ENCODE measurements at regions not wholly inside any gene's neighbourhood (a gene's known extent, or its start where the extent isn't known, plus 50 kb on each side); places are given as distances from the start of the nearest gene placed in this dataset.

DNA sequence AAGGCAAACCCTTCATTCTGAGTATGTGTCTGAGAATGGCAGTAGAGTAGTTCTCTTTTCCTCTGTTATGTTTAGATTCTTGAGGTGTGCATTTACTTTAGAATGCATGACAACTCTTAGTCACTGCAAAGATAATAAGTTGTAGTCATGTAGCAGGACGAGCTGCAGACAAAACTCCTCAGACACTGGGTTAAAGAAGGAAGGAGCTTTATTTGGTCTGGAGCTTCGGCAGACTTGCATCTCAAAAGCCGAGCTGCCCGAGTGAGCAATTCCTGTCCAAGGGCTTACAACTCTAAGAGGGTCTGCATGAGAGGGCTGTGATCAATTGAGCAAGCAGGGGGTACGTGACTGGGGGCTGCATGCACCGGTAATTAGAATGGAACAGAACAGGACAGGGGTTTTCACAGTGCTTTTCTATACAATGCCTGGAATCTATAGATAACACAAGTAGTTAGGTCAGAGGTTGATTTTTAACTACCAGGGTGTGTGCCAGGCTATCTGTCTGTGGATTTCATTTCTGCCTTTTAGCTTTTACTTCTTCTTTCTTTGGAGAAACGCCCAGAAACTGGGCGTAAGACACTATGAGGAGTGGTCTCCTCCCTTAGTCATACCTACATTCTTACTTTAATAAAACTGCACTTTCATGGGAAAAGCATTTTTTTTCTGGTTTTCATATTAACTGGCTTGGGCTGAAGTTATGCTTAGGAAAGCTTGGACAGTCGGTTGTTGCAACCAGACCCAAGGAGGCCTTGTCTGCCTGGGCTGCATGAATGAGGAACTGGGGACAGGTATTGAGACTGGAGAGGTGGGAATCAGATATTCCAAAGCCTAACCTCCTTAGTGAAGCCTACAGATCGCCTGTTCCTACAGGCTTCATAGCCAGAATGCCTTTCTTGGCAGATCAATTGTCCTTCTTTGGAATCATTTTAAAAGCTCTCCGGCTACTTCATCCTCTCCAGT, 115.1 kb downstream of the RHOU start:
- no peak for DNase-seq

DNA sequence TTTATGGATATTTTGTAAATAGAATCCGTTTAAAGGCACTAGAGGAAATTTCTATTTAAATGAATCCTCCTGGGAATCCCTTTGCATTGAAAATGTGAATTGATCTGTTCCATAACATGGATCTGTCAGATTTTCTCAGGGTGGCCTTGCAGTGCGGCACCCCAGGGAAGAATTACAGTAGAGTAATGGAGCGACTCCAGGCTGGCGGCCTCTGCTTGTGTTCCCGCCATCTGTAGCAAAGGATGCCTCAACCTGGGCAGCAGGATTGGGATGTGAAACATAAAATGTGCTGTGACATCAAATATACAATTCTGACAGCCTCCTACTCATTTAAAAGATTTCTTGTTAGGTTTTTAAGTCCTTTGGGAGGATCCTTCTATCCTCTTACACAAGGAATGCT, 115.9 kb downstream of the RHOU start:
- DNase-seq = no peak

- no peak for DNase-seq
These were observed 116.3 kb downstream of the RHOU start for GRCh38 chr1:228851618-228852017.

- no peak for DNase-seq
These were observed 116.7 kb downstream of the RHOU start for GRCh38 chr1:228852024-228852423.

- no peak for DNase-seq
These were observed 117.3 kb downstream of the RHOU start for GRCh38 chr1:228852511-228853088.

GRCh38 chr1:228853191-228853590, 117.9 kb downstream of the RHOU start:
- no peak for DNase-seq

DNA sequence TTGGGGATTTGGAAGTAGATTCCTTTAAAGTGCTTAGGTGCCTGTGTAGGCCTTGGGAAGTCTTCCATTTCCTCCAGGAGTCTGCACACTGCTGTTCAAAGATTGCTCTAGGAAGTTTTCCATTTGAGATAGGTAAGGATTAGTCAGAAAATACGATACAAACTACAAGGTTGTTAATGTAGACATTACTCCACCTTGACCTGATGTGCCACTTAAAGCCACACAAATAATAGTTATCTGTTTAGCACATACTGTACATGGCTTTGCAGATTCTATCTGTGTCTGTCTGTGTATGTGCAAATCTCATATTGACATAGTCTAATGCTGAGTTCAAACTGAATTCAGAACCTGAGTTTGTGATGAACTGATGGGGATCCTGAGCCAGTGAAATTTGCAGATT, 118.4 kb downstream of the RHOU start:
- no peak for DNase-seq

DNA sequence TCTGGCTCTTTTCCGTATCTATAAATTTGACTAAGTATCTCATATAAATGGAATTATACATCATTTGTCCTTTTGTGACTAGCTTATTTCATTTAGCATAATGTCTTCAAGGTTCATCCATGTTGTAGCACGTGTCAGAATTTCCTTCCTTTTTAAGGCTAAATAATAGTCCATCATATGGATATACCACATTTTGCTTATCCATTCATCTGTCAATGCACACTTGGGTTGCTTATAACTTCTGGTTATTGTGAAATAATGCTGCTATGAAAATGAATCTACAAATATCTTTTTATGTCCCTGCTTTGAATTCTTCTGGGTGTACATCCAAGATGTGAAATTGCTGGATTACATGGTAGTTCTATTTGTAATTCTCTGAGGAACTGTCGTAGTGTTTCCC, 119.6 kb downstream of the RHOU start:
- no peak for DNase-seq

- no peak for DNase-seq
These were observed 122.3 kb downstream of the RHOU start for GRCh38 chr1:228857611-228858010.

- DNase-seq = no peak
These were observed 125.9 kb downstream of the RHOU start for GRCh38 chr1:228860911-228861831.

- no peak for DNase-seq
These were observed 126.5 kb downstream of the RHOU start for GRCh38 chr1:228861832-228862180.

GRCh38 chr1:228862542-228863505, 127.5 kb downstream of the RHOU start:
- no peak for DNase-seq

DNA sequence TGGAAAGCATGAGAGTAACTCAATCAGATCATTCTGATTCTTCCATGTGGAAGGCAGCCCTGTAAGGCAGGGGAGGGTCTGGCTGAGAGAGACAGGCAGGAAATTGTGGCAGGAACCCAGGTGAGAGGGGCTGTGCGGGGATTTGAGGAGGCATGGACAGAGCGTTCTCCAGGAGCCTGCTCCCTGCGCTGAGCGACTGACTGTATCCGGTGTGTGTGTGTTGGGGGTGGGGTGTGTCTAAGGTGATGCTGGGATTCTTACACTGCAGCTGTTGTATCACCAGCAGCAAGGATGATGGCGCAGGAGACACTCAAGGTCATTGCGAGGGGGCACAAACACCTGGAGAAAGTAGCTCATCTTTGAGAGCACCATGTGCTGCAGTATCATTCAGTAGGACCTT, 128.5 kb downstream of the RHOU start:
- DNase-seq = no peak

GRCh38 chr1:228865627-228866330, 130.5 kb downstream of the RHOU start:
- DNase-seq = no peak

GRCh38 chr1:228866468-228866867, 131.2 kb downstream of the RHOU start:
- DNase-seq = no peak

DNA sequence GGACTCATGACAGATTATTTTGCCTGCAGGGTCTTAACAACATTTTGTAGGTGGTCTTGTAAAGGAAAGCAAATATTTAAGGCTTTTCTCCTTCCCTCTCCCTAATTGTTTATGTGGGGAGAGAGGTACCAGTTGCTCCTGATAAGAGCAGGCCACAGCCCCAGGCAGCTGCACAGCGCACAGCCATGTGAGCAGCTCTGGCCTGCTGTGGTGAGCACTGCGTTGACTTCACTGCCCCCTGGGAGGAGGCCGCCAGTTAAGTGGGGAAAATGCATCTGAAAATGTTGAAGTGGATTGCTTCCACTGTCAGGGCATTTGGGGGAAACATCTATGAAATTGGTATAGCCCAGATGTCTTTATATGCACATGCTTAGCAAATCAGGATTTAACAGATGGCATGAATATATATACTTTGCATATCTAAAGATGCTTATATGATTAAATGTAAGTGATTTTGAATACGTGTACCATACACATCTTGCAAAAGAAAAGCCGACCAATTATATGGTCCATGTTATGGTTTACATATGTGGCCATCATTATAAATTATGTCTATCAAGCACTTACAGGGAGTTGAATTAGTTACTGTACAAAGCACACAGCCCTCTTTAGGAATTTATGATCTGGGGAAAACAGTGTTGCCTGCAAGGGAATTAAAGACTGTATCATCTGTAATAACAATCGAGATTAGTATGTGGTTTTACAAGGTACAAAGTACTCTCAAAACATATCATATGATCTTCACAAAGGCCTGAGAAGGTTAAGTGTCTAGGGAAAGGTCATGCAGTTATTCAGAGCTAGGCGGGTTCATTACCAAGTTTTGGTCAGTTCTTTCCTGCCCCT, 132.1 kb downstream of the RHOU start:
- DNase-seq = no peak

DNA sequence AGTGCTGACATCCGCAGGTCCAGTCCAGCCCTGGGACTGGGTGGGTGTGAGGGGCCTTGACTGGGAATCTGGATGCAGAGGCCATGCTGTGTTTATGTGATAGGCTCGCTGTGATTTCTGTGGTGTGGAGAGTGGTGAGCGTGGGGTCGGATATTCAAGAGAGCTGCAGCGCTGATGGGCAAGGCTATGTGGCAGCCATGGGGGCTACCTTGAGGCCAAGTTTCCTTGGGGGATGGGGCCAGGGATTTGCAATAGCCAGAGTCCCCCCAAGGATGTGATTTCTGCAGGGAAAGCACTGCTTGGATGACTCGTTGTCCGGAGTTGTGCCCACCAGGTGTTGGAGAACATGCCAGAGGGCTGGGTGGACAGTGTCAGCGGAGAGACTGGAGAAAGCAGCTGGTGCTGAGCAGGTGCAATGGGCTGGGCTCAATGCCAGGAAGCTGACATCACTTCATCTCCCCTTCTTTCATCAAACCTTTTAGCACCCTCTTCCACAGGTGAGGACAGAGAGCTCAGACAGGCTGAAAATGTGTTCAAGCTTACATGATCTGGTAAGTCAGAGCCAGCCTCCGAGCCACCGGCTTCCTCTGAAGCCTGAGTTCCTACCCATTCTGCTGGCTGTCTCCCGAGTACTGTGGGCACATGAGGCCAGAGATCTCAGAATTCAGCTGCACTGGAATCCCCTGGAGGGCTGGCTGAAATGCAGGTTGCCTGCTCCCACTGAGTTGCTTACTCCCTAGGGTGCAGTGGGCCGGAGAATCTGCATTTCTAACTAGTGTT, 132.9 kb downstream of the RHOU start:
- no peak for DNase-seq

- no peak for DNase-seq
These were observed 133.4 kb downstream of the RHOU start for GRCh38 chr1:228868731-228869024.

DNA sequence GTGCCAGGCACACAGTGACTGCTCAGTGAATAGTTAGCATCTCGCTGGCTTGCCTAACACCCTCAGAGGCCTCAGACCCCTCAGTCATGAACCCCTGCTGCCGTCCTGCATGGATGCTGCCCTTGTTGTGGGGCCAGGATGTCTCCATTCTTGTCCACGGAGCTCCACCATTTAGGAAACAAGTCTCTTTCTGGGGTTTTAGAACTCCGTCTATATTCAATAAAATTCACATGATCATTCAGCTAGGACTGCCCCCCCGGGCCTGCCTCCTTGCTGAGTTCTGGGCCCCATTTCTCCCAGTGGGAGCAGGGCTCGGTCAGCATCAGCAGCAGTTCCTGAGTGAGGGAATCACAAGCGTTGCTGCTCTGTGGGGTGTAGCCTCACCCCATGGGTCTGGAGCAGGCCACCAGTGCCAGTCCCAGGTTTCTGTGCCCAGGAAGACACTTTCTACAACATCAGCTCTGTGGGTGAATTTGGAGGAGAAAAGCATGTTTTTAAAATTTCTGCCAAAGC, 134.1 kb downstream of the RHOU start:
- no peak for DNase-seq

Data from activated CD8-positive, alpha-beta memory T cell treated with anti-CD3 and anti-CD28 coated beads, Interleukin-2, amount 50 U/mL, for 48 hours (primary cell).